ENCODE measurements at regions not wholly inside any gene's neighbourhood (a gene's known extent, or its start where the extent isn't known, plus 50 kb on each side); places are given as distances from the start of the nearest gene placed in this dataset.
A peak's percentile ranks its signal among the peaks of the same experiment; 100 is the strongest.
"Not testable (repeated sequence)": the region's sequence is repeated elsewhere in the genome, so short reads cannot be mapped to it uniquely, and the experiment has no call there.

DNA sequence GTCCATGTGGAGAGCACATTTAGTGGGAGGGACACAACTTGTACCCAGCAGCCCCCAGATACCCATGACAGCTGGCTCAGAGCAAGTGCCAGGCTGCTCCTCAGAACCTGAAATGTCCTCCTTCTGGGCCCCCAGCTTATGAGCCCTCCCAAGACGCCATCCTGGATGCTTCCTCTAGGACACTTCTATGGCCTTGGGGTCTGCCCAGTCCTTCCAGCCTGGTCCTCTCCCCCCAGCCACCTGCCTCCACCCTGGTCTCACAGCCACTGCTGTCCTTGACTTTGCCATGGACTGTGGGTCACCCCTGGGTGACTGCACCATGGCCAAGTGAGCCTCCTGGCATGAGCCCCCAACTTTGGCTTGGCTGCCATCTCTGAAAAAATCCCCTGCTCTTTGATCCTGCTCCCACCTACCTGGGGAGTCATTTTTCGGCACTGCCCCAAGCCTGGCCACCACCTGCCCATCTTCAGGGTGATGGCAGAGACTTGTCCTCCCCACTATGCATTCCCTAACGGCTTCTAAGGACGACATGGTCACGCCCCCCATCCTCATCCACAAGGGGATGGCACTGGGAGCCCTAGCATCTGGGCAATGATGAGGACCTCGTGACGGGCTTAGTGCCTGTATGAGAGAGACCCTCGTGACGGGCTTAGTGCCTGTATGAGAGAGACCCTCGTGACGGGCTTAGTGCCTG, 323.7 kb downstream of the TMEM121 start:
- no peak for DNase-seq

DNA sequence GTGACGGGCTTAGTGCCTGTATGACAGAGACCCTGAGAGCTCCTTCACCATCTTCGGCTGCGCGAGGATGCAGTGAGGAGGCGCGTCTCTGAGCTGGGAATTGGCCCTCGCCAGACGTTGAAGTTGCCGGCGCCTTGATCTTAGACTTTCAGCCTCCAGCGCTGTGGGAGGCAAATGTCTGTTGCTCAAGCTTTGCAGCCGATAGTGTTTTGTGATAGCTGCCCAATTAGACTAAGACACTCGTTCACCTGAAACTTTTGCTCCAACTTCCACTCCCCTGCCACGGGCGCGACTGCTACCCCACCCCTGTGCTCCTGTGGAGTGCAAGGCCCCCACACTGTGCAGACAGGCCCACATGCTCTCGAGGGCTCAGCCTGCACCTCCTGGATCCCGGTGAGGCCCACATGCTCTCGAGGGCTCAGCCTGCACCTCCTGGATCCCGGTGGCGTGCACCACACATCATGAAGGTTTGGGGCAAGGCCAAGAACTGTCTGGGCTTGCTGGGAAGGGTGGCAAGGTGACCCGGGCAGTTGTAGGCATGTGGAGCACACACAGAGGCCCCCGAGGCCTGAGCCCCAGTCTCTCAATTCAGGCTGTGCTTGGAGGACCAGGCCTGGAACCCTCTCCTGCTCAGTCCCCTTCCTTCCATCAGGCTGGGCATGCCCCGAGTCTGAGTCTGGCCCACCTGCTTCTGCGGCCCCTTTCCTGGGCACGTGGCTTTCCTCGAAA, 324.6 kb downstream of the TMEM121 start:
- DNase-seq = no peak

DNA sequence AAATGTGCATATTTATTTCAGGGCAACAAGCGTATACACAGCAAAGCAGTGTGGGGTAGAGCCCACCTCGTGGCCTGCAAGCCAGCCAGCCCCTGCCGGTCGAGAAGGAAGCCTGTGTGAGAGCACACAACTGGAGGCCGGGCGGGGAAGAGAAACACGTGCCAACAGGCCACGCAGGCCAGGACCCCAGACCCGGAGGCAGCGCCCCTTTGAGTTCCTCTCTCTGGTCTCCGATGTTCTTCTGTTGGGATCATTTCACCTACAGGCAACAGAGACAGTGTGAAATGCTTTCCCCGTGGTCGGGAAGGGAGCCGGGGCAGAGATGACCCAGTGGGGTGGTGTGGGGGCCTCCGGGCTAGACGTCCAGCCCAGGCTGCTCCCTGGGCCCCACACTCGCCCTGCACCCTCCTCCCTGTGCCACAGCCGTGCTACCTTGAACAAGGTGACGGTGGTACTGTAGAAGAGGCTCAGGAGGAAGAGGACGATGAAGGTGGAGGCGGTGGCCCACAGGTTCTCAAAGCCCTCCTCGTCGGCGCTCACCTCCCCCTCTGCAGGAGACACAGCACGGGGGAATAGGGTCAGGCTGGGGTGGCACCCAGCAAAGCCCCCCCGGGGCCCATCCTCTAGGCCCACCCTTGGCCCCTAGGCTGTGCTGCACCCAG, 325.5 kb downstream of the TMEM121 start:
- DNase-seq = no peak

DNA sequence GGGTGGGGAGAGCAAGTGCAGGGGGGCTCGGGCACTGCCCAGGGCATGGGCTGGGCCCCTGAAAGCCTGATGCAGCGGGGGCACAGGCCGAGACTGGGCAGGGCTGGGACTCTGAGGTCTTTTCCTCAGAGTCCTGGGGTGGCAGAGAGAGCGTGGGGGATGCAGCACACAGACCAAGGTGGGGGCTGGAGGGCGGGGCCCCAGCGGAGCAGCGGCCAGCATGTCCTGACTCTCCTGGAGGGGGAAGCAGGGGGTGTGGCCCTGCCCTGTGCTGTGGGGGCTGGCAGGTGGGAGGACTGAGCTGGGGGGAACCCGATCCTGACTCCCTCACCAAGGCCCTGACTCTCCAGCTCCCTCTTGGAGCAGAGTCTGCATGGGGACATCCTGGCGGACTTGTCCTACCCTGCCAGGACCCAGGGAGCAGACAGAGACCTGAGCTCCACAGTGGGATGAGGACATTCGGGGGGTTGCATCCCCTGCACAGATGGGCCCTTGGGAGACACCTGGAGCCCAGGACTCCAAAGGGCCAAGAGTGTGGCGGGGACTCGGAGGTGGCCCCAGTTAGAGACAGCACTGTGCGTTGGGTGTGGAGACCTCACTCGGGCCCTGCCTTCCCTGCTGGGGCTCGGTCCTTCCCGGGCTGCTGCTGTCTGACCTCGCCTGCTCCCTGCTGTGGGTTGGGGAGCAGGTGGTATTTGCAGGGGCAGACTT, 326.1 kb downstream of the TMEM121 start:
- peak; percentile 57 for DNase-seq

DNA sequence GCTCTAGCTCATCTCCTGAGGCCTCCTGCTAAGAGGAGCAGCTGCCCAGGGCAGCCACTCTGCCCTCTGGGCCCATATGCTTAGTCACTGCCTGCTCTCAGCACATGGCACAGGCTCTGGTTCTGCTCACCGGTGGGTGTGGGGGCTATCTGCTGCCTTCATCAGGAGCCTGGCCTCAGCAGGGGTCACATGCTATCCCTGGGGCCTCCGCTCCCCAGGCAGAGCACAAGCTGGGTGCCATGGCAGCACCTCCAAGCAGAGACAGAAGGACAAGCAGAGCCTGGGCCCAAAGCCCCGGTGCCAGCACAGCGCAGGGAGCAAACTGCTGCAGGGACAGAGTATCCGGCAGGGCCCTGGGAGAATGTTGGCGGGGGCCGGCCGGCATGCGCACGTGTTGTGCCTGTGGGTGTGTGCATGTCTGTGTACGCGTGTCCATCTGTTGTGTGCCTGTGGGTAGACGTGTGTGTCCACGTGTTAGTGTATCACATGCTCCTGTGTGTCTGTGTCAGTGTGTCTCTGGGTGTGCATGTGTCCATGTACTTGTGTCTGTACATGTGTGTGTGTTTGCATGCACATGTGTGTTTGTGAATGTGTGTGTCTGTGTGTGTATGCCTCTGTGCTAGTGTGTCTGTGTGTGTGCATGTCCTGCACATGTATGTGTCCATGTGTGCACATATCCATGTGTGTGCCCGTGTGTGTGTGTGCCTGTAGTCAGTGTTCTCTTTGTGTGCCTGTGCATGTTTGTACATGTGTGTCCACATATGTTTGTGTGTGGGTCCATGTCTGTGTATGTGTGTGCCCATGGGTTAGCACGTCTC, 326.9 kb downstream of the TMEM121 start:
- peak; percentile 82 for DNase-seq

DNA sequence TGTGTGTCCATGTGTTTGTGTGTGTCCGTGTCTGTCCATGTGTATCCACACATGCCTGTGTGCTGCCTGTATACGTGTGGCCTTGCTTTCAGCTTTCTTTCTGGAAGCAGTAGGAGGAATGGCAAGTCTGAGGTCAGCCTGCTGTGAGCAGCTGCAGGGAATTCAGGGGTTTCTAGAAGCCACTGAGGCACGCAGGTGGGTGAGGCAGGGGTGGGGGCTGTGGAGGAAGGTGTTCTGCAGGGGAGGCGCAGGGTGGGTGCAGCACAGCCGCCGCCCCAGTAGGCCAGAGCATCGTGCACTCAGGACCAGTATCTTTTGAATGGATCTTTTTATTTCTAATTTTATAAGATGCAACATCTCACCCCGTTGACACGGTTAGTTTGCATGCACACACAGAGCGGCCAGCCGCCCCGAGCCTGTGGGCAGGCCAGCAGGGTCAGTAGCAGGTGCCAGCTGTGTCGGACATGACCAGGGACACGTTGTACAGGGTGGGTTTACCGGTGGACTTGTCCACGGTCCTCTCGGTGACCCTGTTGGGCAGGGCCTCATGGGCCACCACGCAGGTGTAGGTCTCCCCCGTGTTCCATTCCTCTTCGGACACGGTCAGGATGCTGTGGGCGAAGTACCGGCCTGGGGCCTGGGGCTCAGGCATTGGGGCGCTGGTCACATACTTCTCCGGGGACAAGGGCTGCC, 327.7 kb downstream of the TMEM121 start:
- no peak for DNase-seq

DNA sequence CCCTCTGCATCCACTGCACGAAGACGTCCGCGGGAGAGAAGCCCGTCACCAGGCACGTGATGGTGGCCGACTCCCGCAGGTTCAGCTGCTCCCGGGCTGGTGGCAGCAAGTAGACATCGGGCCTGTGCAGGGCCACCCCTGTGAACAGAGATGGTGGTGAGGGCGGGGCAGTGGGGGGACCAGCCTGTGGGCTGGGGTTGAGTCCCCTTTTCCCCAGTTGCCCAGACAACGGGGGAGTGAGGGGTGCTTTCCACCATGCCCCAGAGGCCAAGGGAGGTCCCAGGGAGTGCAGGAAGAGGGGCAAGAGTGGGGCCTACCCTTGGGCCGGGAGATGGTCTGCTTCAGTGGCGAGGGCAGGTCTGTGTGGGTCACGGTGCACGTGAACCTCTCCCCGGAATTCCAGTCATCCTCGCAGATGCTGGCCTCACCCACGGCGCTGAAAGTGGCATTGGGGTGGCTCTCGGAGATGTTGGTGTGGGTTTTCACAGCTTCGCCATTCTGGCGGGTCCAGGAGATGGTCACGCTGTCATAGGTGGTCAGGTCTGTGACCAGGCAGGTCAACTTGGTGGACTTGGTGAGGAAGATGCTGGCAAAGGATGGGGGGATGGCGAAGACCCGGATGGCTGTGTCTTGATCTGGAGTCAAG, 328.3 kb downstream of the TMEM121 start:
- DNase-seq = no peak

DNA sequence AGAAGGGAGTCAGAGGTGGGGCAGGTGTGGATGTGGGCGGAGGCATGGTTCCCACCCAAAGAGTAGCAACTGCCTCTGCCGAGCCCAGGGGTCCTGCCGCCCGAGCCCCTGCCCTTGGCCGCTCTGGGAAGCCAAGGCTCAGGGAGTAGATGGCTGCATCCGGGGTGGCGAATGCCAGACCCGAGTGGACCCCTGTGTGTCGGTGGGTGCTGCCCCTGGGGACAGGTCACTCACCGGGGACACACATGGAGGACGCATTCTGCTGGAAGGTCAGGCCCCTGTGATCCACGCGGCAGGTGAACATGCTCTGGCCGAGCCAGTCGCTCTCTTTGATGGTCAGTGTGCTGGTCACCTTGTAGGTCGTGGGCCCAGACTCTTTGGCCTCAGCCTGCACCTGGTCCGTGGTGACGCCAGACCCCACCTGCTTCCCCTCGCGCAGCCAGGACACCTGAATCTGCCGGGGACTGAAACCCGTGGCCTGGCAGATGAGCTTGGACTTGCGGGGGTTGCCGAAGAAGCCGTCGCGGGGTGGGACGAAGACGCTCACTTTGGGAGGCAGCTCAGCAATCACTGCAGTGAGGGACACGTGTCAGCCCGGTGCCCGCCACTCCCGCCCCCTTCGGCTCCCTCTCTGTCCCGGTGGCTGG, 329.0 kb downstream of the TMEM121 start:
- no peak for DNase-seq

DNA sequence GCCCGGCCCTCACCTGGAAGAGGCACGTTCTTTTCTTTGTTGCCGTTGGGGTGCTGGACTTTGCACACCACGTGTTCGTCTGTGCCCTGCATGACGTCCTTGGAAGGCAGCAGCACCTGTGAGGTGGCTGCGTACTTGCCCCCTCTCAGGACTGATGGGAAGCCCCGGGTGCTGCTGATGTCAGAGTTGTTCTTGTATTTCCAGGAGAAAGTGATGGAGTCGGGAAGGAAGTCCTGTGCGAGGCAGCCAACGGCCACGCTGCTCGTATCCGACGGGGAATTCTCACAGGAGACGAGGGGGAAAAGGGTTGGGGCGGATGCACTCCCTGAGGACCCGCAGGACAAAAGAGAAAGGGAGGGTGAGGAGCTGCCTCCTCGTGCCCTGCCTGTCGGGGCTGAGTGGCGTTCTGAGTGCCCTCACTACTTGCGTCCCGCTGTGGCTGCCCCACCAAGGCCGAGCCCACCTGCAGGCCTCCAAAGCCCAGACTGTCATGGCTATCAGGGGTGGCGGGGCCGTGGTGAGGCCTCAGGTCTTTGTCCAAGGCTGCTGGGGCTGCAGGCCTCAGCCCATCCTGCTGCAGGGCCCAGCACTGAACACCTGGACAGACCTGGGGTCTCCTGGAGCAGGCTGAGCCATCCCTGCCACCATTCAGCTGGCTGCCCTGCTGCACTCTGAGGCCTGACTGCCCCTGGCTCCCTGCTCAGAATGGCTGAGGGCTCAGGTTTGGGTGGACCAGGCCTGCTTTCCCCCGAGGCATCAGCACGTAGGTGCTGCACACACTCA, 329.7 kb downstream of the TMEM121 start:
- DNase-seq = no peak

DNA sequence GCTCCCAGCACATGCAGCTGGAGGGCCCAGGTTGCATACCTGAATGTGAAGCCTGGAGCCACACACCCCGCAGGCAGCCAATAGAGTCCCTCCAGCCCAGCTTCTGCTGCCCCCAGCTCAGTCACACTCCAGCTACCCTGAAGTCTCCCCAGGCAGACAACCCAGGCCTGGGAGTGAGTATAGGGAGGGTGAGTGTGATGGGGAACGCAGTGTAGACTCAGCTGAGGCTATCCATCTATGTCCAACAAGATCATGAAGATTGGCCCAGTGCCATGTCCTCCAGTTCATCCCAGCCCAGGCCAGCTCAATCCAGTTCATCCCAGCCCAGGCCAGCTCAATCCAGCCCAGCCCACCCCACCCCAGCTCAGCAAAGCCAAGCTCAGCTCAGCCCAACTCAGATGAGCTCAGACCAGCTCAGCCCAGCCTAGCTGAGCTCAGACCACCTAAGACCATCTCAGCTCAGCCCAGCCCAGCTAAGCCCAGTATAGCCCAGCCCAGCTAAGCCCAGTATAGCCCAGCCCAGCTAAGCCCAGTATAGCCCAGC, 330.4 kb downstream of the TMEM121 start:
- no peak for DNase-seq

DNA sequence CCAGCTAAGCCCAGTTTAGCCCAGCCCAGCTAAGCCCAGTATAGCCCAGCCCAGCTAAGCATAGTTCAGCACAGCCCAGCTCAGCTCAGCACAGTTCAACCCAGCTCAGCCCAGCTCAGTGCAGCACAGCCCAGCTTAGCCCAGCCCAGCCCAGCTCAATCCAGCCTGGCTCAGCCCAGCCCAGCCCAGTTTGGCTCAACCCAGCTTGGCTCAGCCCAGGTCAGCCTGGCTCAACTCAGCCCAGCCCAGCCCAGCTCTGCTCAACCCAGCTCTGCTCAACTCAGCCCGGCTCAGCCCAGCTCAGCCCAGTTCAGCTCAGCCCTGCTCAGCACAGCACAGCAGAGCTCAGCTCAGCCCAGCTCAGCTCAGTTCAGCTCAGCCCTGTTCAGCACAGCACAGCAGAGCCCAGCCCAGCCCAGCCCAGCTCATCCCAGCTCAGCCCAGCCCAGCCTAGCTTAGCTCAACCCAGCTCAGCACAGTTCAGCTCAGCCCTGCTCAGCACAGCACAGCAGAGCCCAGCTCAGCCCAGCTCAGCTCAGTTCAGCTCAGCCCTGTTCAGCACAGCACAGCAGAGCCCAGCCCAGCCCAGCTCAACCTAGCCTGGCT, 330.9 kb downstream of the TMEM121 start:
- DNase-seq = no peak

DNA sequence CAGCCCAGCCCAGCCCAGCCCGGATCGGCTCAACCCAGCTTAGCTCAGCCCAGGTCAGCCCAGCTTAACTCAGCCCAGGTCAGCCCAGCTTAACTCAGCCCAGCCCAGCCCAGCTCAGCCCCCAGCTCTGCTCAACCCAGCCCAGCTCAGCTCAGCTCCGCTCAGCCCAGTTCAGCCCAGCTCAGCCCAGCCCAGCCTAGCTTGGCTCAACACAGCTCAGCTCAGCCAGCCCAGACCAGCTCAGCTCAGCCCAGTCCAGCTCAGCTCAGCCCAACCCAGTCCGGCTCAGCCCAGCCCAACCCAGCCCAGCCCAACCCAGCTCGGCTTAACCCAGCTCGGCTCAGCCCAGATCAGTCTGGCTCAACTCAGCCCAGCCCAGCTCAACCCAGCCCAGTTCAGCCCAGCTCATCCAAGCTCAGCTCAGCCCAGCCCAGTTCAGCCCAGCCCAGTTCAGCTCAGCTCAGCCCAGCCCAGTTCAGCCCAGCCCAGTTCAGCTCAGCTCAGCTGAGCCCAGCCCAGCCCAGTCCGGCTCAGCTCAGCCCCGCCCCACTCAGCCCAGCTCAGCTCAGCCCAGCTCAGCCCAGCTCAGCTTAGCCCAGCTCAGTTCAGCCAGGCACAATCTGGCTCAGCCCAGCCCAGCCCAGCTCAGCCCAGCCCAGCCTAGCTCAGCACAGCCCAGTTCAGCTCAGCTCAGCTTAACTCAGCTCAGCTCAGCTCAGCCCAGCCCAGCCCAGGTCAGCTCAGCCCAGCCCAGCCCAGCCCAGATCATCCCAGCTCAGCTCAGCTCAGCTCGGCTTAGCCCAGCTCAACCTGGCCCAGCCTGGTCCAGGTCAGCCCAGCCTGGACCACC, 331.7 kb downstream of the TMEM121 start:
- DNase-seq = no peak

DNA sequence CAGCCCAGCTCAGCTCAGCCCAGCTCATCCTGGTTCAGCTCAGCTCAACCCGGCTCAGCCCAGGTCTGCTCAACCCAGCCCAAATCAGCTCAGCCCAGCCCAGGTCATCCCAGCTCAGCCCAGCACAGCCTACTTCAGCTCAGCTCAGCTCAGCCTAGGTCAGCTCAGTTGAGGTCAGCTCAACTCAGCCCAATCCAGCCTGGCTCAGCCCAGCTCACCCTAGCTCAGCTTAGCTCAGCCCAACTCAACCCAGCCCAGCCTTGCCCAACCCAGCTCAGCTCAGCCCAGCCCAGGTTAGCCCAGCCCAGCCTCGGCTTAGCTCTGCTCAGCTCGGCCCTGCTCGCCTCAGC, 332.3 kb downstream of the TMEM121 start:
- no peak for DNase-seq

DNA sequence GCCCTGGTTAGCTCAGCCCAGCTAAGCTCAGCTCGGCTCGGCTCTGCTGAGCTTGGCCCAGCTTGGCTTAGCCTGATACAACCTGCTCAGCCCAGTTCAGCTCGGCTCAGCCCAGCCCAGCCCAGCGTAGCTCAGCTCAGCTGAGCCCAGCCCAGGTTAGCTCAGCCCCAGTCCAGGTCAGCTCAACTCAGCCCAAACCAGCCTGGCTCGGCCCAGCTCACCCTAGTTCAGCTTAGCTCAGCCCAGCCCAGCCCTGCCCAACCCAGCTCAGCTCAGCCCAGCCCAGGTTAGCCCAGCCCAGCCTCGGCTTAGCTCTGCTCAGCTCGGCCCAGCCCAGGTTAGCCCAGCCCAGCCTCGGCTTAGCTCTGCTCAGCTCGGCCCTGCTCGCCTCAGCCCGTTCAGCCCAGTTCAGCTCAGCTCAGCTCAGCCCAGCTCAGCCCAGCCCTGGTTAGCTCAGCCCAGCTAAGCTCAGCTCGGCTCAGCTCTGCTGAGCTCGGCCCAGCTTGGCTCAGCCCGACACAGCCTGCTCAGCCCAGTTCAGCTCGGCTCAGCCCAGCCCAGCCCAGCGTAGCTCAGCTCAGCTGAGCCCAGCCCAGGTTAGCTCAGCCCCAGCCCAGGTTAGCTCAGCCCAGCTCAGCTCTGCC, 332.8 kb downstream of the TMEM121 start:
- not testable (repeated sequence) for DNase-seq

DNA sequence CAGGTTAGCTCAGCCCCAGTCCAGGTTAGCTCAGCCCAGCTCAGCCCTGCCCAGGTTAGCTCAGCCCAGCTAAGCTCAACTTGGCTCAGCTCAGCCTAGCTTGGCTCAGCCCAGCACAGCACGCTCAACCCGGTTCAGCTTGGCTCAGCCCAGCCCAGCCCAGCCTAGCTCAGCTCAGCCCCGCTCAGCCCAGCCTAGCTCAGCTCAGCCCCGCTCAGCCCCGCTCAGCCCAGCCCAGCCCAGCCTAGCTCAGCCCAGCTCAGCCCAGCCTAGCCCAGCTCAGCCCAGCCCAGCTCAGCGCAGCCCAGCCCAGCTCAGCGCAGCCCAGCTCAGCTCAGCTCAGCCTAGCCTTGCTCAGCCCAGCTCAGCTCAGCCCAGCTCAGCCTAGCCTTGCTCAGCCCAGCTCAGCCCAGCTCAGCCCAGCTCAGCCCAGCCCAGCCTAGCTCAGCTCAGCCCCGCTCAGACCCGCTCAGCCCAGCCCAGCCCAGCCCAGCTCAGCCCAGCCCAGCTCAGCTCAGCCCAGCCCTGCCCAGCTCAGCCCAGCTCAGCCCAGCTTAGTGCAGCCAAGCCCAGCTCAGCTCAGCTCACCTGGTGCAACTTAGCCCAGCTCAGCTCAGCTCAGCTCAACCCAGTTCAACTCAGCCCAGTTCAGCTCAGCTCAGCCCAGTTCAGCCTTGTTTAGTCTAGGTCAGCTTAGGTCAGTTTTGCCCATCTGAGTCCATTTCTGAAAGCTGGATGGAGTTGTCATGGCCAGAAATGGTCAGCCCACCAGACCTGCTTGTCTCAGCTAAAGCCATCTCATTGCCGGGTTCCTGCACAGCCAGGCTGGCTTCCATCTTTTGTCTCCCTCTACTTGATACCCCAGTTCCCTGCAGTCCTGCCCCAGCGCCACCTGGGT, 333.6 kb downstream of the TMEM121 start:
- no peak for DNase-seq

All from NCI-H2171 (cell line).